Prostate gland (tissue), 2 donors: ENCODE measurements at regions not wholly inside any gene's neighbourhood (a gene's known extent, or its start where the extent isn't known, plus 50 kb on each side); places are given as distances from the start of the nearest gene placed in this dataset.

ENCODE experiments used
- CTCF ChIP-seq, 4 experiments: fragments of 200-600 bp in 2 of 4; fragments of 450-650 bp in 2 of 4; sonication (generic) in 2 of 4; IDR thresholded peaks; 1 replicate in 3 of 4; 2 replicates in 1 of 4; pipeline ENCODE4 v1.5.1; 2016 to 2019; ENCODE audit warnings: antibody characterized with exemption in 4 of 4, mild to moderate bottlenecking in 2 of 4, moderate library complexity in 2 of 4
- POLR2A ChIP-seq: fragments of 450-650 bp; IDR thresholded peaks from one replicate; pipeline ENCODE4 v1.6.1; 2016; ENCODE audit warnings: antibody characterized with exemption, mild to moderate bottlenecking

- TF ChIP-seq POLR2A (no peak), CTCF (IDR thresholded peaks at IDR 0.05) (no peak)
Measured at GRCh38 chr2:6423944-6424343, 441.8 kb downstream of the CMPK2 start.
